ENCODE measurements at regions not wholly inside any gene's neighbourhood (a gene's known extent, or its start where the extent isn't known, plus 50 kb on each side); places are given as distances from the start of the nearest gene placed in this dataset.
"Not testable (repeated sequence)": the region's sequence is repeated elsewhere in the genome, so short reads cannot be mapped to it uniquely, and the experiment has no call there.

- H3K4me3 Mint-ChIP-seq = no peak overlapping the region
- intact Hi-C loops (cut with DNase I, micrococcal nuclease) = loop anchor here in 1 of 2 experiments (1.0 kb wide), 1 partner anchor 50 kb away; no protein-coding TSS in a partner anchor
- CTCF ChIA-PET = no interaction called here
Measured at GRCh38 chr10:2897619-2898508, 169.5 kb upstream of the PFKP start.

DNA sequence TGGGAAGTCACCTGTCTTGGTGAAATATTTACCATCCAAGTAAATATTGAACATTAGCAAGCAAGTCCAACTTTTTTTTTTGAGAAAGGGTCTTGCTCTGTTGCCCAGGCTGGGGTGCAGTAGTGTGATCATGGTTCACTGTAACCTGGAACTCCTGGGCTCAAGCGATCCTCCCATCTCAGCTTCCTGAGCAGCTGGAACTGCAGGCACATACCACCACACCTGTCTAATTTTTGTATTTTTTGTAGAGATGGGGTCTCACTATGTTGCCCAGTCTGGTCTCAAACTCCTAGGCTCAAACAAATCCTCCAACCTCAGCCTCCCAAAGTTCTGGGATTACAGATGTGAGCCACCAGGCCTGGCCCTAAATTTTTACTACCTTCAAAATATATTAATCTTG lies 171.0 kb upstream of the PFKP start:
- H3K4me3 Mint-ChIP-seq; CTCF ChIA-PET; intact Hi-C loops (cut with DNase I, micrococcal nuclease); ATAC-seq; H3K27ac Mint-ChIP-seq; DNase-seq; H3K27me3 Mint-ChIP-seq; H3K9me3 Mint-ChIP-seq (ENCODE audit: low read depth); H3K36me3 Mint-ChIP-seq (ENCODE audit: low read depth): not testable (repeated sequence)
- POLR2A ChIA-PET = interaction anchor here (0.7 kb wide), 1 partner anchor 13 kb away, joined by 3 read pairs; no protein-coding TSS in a partner anchor
- H3K4me1 Mint-ChIP-seq = peaks cover 16% of the 10 kb centered on the region

More at GRCh38 chr10:2897619-2898508, 169.5 kb upstream of the PFKP start:
- DNase-seq = peak; percentile 53
- H3K27ac Mint-ChIP-seq = peak overlapping the region; percentile 49
- peak; percentile 96 for ATAC-seq
- POLR2A ChIA-PET = interaction anchor here (1.0 kb wide), 1 partner anchor 52 kb away, joined by 3 read pairs; no protein-coding TSS in a partner anchor
- peaks cover 15% of the 10 kb centered on the region for H3K4me1 Mint-ChIP-seq
- no peaks in the 10 kb centered on the region for H3K9me3 Mint-ChIP-seq (ENCODE audit: low read depth)
- H3K36me3 Mint-ChIP-seq (ENCODE audit: low read depth) = no peaks in the 10 kb centered on the region
- H3K27me3 Mint-ChIP-seq = peaks cover 7% of the 10 kb centered on the region

DNA sequence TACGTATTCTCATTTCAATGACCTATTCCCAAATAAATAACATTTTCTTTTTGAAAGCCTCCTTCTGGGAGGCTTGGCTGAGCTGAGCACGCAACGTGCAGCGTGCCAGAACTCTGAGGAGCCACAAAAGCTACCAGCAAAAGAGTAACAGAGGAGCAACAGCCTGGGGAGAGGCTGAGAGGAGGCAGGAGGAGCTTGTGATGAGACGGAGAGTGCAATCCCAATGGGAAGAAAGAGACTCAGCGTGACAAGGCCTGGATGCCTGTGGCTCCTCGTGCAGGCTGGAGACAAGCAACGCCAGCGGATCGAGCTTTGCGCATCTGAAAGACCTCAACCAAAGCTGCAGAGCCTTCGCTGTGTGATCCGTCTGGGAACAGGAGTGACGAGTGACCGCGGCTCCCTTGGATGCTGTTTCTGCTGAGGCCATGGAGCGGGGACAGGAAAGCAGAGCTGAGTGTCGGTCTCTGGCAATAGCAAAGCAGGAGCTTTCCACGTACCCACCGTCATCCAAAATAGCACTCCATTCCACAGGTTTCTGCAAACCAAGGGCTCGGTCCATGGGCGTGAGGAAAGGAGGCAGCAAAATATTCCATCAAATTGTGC lies 171.7 kb upstream of the PFKP start:
- peaks cover 18% of the 10 kb centered on the region for H3K4me1 Mint-ChIP-seq
- DNase-seq (no peak), ATAC-seq (no peak)
- H3K36me3 Mint-ChIP-seq (ENCODE audit: low read depth) = no peaks in the 10 kb centered on the region
- intact Hi-C loops (cut with DNase I, micrococcal nuclease) = no loop called here
- ChIA-PET POLR2A (no interaction called here), CTCF (interaction anchor here (1.5 kb wide), 1 partner anchor 148 kb away, joined by 3 read pairs; no protein-coding TSS in a partner anchor)
- no peak overlapping the region for H3K4me3 Mint-ChIP-seq
- peaks cover 7% of the 10 kb centered on the region for H3K27me3 Mint-ChIP-seq
- no peaks in the 10 kb centered on the region for H3K9me3 Mint-ChIP-seq (ENCODE audit: low read depth)
- H3K27ac Mint-ChIP-seq = no peak overlapping the region

GRCh38 chr10:2893991-2894390 lies 173.4 kb upstream of the PFKP start:
- Mint-ChIP-seq H3K9me3 (ENCODE audit: low read depth) (no peaks in the 10 kb centered on the region), H3K27me3 (peaks cover 9% of the 10 kb centered on the region), H3K36me3 (ENCODE audit: low read depth) (no peaks in the 10 kb centered on the region), H3K4me1 (peaks cover 18% of the 10 kb centered on the region), H3K27ac (no peak overlapping the region), H3K4me3 (no peak overlapping the region)
- ChIA-PET CTCF (no interaction called here), POLR2A (no interaction called here)
- DNase-seq = no peak
- intact Hi-C loops (cut with DNase I, micrococcal nuclease) = no loop called here
- no peak for ATAC-seq

GRCh38 chr10:2893158-2893845 lies 174.0 kb upstream of the PFKP start:
- ATAC-seq (no peak), DNase-seq (peak; percentile 22)
- H3K9me3 Mint-ChIP-seq (ENCODE audit: low read depth) = no peaks in the 10 kb centered on the region
- H3K27ac Mint-ChIP-seq = no peak overlapping the region
- ChIA-PET CTCF (no interaction called here), POLR2A (no interaction called here)
- H3K4me1 Mint-ChIP-seq = peaks cover 16% of the 10 kb centered on the region
- no peak overlapping the region for H3K4me3 Mint-ChIP-seq
- H3K36me3 Mint-ChIP-seq (ENCODE audit: low read depth) = no peaks in the 10 kb centered on the region
- intact Hi-C loops (cut with DNase I, micrococcal nuclease) = no loop called here
- H3K27me3 Mint-ChIP-seq = peaks cover 9% of the 10 kb centered on the region

DNA sequence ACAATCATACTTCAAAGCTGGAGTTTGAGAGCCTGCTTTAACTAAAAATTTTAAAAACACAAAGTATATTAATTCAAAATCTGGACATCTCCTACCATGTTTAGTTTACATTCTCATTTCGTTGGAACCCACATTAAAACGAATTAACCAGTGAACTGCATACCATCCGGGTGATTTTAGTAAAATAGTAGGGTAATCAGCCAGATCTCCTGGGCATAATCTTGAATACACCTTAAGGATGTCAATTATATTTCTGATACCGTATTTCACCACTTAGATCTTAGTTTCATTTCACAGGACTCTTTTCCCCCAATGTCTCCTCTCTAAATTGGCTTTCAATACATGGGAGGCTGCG lies 175.6 kb upstream of the PFKP start:
- intact Hi-C loops (cut with DNase I, micrococcal nuclease) = no loop called here
- H3K27ac Mint-ChIP-seq = no peak overlapping the region
- H3K4me3 Mint-ChIP-seq = no peak overlapping the region
- no peaks in the 10 kb centered on the region for H3K36me3 Mint-ChIP-seq (ENCODE audit: low read depth)
- CTCF ChIA-PET = no interaction called here
- peaks cover 3% of the 10 kb centered on the region for H3K4me1 Mint-ChIP-seq
- peaks cover 9% of the 10 kb centered on the region for H3K27me3 Mint-ChIP-seq
- no peak for DNase-seq
- ATAC-seq = no peak
- no peaks in the 10 kb centered on the region for H3K9me3 Mint-ChIP-seq (ENCODE audit: low read depth)
- POLR2A ChIA-PET = no interaction called here

DNA sequence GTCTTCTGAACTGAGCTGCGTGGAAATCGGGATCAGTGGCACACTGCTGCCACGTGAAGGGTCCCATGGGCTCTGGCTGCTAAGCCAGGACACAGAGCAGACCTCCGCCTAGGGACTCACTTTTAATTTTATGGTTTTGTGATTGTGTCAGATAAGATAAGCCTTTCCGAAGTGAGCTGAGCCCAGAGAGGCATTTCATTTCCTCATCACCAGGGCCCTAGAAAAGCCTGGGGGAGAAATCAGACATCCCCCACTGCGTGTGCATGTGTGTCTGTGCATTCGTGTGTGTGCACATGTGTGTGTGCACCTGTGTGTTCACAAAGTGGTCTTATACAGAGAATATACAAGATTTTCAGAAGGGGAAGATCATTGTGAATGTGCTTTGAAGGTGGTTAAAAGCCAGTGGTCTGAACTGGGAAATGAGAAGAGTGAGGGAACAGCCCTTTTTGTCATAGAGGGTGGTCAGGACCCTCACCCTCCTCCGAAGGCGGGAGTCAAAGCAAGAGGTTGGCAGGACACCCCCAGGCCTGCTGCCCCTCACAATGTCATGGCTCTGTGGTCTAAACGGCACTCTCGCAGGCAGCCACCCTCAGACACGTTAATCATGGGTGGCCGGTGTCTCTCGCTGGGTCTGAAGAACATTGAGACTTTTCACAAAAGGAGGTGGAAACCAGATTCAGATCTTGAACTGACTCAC lies 176.1 kb upstream of the PFKP start:
- peaks cover 3% of the 10 kb centered on the region for H3K4me1 Mint-ChIP-seq
- no peaks in the 10 kb centered on the region for H3K36me3 Mint-ChIP-seq (ENCODE audit: low read depth)
- peaks cover 9% of the 10 kb centered on the region for H3K27me3 Mint-ChIP-seq
- intact Hi-C loops (cut with DNase I, micrococcal nuclease) = no loop called here
- ChIA-PET POLR2A (no interaction called here), CTCF (interaction anchor here (0.8 kb wide), 1 partner anchor 146 kb away, joined by 3 read pairs; no protein-coding TSS in a partner anchor)
- no peak overlapping the region for H3K27ac Mint-ChIP-seq
- DNase-seq = no peak
- H3K9me3 Mint-ChIP-seq (ENCODE audit: low read depth) = no peaks in the 10 kb centered on the region
- ATAC-seq = no peak
- H3K4me3 Mint-ChIP-seq = no peak overlapping the region

DNA sequence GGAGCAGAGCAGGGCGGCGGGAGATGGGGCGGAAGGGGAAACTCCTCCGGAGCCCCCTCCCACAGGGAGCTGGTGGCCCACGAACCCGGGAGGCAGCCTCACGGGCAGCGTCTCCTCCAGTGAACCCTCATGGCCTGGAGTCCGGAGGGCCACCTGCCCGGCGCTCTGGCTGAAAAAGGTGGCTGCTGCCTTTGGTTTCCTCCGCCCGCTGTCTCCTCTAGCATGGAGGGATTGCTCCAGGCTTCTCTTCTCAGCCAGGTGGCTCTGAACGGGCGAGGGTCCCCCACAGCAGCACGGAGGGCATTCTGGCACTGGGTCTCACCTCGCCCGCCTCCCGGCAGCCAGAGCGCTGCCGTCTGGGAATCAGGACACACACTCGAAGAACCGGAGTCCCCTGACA lies 177.3 kb upstream of the PFKP start:
- intact Hi-C loops (cut with DNase I, micrococcal nuclease) = no loop called here
- DNase-seq = no peak
- Mint-ChIP-seq H3K4me3 (no peak overlapping the region), H3K27ac (no peak overlapping the region), H3K9me3 (ENCODE audit: low read depth) (no peaks in the 10 kb centered on the region), H3K36me3 (ENCODE audit: low read depth) (no peaks in the 10 kb centered on the region), H3K4me1 (peaks cover 3% of the 10 kb centered on the region), H3K27me3 (peaks cover 7% of the 10 kb centered on the region)
- ATAC-seq = no peak
- CTCF ChIA-PET = no interaction called here
- POLR2A ChIA-PET = no interaction called here

- peaks cover 10% of the 10 kb centered on the region for H3K27me3 Mint-ChIP-seq
- peaks cover 3% of the 10 kb centered on the region for H3K4me1 Mint-ChIP-seq
- POLR2A ChIA-PET = no interaction called here
- CTCF ChIA-PET = no interaction called here
- no peaks in the 10 kb centered on the region for H3K9me3 Mint-ChIP-seq (ENCODE audit: low read depth)
- intact Hi-C loops (cut with DNase I, micrococcal nuclease) = no loop called here
- ATAC-seq (no peak), DNase-seq (no peak)
- H3K4me3 Mint-ChIP-seq = no peak overlapping the region
- no peaks in the 10 kb centered on the region for H3K36me3 Mint-ChIP-seq (ENCODE audit: low read depth)
- no peak overlapping the region for H3K27ac Mint-ChIP-seq
Measured at GRCh38 chr10:2888403-2889004, 178.8 kb upstream of the PFKP start.

- Mint-ChIP-seq H3K9me3 (ENCODE audit: low read depth) (no peaks in the 10 kb centered on the region), H3K4me3 (no peak overlapping the region), H3K36me3 (ENCODE audit: low read depth) (no peaks in the 10 kb centered on the region), H3K27me3 (peaks cover 10% of the 10 kb centered on the region), H3K4me1 (peaks cover 3% of the 10 kb centered on the region), H3K27ac (no peak overlapping the region)
- ChIA-PET POLR2A (no interaction called here), CTCF (interaction anchor here (1.2 kb wide), 1 partner anchor 24 kb away, joined by 3 read pairs; no protein-coding TSS in a partner anchor)
- DNase-seq = no peak
- intact Hi-C loops (cut with DNase I, micrococcal nuclease) = no loop called here
- no peak for ATAC-seq
Measured at GRCh38 chr10:2887391-2888070, 179.8 kb upstream of the PFKP start.

- DNase-seq (no peak), ATAC-seq (no peak)
- no peak overlapping the region for H3K27ac Mint-ChIP-seq
- ChIA-PET CTCF (interaction anchor here (1.2 kb wide), 1 partner anchor 23 kb away, joined by 3 read pairs; no protein-coding TSS in a partner anchor), POLR2A (no interaction called here)
- H3K9me3 Mint-ChIP-seq (ENCODE audit: low read depth) = no peaks in the 10 kb centered on the region
- H3K4me3 Mint-ChIP-seq = no peak overlapping the region
- H3K27me3 Mint-ChIP-seq = peaks cover 10% of the 10 kb centered on the region
- peaks cover 3% of the 10 kb centered on the region for H3K4me1 Mint-ChIP-seq
- H3K36me3 Mint-ChIP-seq (ENCODE audit: low read depth) = no peaks in the 10 kb centered on the region
- intact Hi-C loops (cut with DNase I, micrococcal nuclease) = no loop called here
Measured at GRCh38 chr10:2886662-2887061, 180.7 kb upstream of the PFKP start.
